Cardiac fibroblast (primary cell): ENCODE measurements at regions not wholly inside any gene's neighbourhood (a gene's known extent, or its start where the extent isn't known, plus 50 kb on each side); places are given as distances from the start of the nearest gene placed in this dataset.
"Not testable (repeated sequence)": the region's sequence is repeated elsewhere in the genome, so short reads cannot be mapped to it uniquely, and the experiment has no call there.

Experiments
- DNase-seq, 2 donors: peaks; one replicate each; pipeline versions ENCODE4 v3.0.0 to v3.0.0-alpha.2; 2010; ENCODE audit warnings: low read depth in 2 of 2
- H3K4me3 ChIP-seq, 2 donors: replicated peaks in 1 of 2; 1 replicate in 1 of 2; 2 replicates in 1 of 2; pipeline ENCODE4 v1.5.1; 2011; ENCODE audit warnings: low read depth in 2 of 2, low read length in 2 of 2, mild to moderate bottlenecking in 2 of 2, moderate library complexity in 1 of 2
- CTCF ChIP-seq: IDR thresholded peaks from one replicate; pipeline ENCODE4 v1.5.1; 2011; ENCODE audit warnings: low read depth, mild to moderate bottlenecking, low read length, inconsistent platforms

- no peak overlapping the region for H3K4me3 ChIP-seq
- TF ChIP-seq CTCF, result no peak
Observed at GRCh38 chr10:17538941-17539340, 78.2 kb downstream of the HACD1 start.

GRCh38 chr10:17537281-17537680 lies 79.9 kb downstream of the HACD1 start:
- H3K4me3 ChIP-seq, result no peak overlapping the region
- no peak for DNase-seq
- no peak for TF ChIP-seq CTCF

More at GRCh38 chr10:17538941-17539340, 78.2 kb downstream of the HACD1 start:
- no peak for DNase-seq

GRCh38 chr10:17536221-17536620 lies 81.0 kb downstream of the HACD1 start:
- no peak overlapping the region for H3K4me3 ChIP-seq
- DNase-seq, result no peak
- no peak for TF ChIP-seq CTCF

- TF ChIP-seq CTCF, result no peak
- H3K4me3 ChIP-seq, result no peak overlapping the region
- peak; percentile 24 to 31 for DNase-seq
Observed at GRCh38 chr10:17533731-17534130, 79.3 kb upstream of the ST8SIA6 start.

GRCh38 chr10:17528306-17528862 lies 74.0 kb upstream of the ST8SIA6 start:
- DNase-seq, result no peak
- TF ChIP-seq CTCF, result no peak
- no peak overlapping the region for H3K4me3 ChIP-seq

GRCh38 chr10:17527514-17528146 lies 73.2 kb upstream of the ST8SIA6 start:
- peak; percentile 91 to 92 for DNase-seq
- no peak for TF ChIP-seq CTCF
- no peak overlapping the region for H3K4me3 ChIP-seq

- not testable (repeated sequence) for H3K4me3 ChIP-seq, DNase-seq
Observed at GRCh38 chr10:17526571-17526970, 72.2 kb upstream of the ST8SIA6 start.
